ENCODE measurements at regions not wholly inside any gene's neighbourhood (a gene's known extent, or its start where the extent isn't known, plus 50 kb on each side); places are given as distances from the start of the nearest gene placed in this dataset.
"Not testable (repeated sequence)": the region's sequence is repeated elsewhere in the genome, so short reads cannot be mapped to it uniquely, and the experiment has no call there.

DNA sequence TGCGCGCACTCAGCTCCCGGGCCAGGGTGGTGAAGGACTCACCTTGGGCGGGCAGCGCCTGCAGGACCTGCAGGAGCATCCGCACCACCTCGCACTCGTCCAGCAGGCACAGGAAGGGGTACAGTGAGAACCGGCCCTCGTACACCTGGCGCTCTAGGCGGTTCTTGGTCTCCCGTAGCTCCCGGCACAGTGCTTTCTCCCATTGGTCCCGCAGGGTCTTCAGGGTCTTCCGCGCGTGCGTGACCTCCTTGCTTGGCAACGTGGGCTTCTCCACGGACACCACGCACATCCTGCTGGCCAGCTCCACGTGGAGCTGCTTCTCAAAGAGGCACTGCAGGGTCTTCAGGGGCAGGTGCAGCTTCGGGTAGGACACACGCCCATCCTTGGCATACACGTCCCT, 74.1 kb upstream of the MED13 start:
- Mint-ChIP-seq H3K4me3 (ENCODE audit: unreplicated experiment) (no peak overlapping the region), H3K27ac (ENCODE audit: unreplicated experiment) (no peak overlapping the region), H3K9me3 (ENCODE audit: unreplicated experiment) (peaks cover 15% of the 10 kb centered on the region), H3K36me3 (ENCODE audit: unreplicated experiment) (peaks cover 11% of the 10 kb centered on the region), H3K27me3 (ENCODE audit: unreplicated experiment) (peaks cover 8% of the 10 kb centered on the region), H3K4me1 (ENCODE audit: low read depth, unreplicated experiment) (no peaks in the 10 kb centered on the region)
- DNase-seq, result no peak
- TF ChIP-seq, protein P1, sequence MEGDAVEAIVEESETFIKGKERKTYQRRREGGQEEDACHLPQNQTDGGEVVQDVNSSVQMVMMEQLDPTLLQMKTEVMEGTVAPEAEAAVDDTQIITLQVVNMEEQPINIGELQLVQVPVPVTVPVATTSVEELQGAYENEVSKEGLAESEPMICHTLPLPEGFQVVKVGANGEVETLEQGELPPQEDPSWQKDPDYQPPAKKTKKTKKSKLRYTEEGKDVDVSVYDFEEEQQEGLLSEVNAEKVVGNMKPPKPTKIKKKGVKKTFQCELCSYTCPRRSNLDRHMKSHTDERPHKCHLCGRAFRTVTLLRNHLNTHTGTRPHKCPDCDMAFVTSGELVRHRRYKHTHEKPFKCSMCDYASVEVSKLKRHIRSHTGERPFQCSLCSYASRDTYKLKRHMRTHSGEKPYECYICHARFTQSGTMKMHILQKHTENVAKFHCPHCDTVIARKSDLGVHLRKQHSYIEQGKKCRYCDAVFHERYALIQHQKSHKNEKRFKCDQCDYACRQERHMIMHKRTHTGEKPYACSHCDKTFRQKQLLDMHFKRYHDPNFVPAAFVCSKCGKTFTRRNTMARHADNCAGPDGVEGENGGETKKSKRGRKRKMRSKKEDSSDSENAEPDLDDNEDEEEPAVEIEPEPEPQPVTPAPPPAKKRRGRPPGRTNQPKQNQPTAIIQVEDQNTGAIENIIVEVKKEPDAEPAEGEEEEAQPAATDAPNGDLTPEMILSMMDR (IDR thresholded peaks at IDR 0.05; ENCODE audit: partially characterized antibody, unreplicated experiment), result no peak

- not testable (repeated sequence) for H3K4me3 Mint-ChIP-seq (ENCODE audit: unreplicated experiment); H3K27ac Mint-ChIP-seq (ENCODE audit: unreplicated experiment); DNase-seq; H3K4me1 Mint-ChIP-seq (ENCODE audit: low read depth, unreplicated experiment); H3K27me3 Mint-ChIP-seq (ENCODE audit: unreplicated experiment)
- Mint-ChIP-seq H3K36me3 (ENCODE audit: unreplicated experiment) (peaks cover 11% of the 10 kb centered on the region), H3K9me3 (ENCODE audit: unreplicated experiment) (peaks cover 15% of the 10 kb centered on the region)
Observed at GRCh38 chr17:62138676-62139121, 73.6 kb upstream of the MED13 start.

DNA sequence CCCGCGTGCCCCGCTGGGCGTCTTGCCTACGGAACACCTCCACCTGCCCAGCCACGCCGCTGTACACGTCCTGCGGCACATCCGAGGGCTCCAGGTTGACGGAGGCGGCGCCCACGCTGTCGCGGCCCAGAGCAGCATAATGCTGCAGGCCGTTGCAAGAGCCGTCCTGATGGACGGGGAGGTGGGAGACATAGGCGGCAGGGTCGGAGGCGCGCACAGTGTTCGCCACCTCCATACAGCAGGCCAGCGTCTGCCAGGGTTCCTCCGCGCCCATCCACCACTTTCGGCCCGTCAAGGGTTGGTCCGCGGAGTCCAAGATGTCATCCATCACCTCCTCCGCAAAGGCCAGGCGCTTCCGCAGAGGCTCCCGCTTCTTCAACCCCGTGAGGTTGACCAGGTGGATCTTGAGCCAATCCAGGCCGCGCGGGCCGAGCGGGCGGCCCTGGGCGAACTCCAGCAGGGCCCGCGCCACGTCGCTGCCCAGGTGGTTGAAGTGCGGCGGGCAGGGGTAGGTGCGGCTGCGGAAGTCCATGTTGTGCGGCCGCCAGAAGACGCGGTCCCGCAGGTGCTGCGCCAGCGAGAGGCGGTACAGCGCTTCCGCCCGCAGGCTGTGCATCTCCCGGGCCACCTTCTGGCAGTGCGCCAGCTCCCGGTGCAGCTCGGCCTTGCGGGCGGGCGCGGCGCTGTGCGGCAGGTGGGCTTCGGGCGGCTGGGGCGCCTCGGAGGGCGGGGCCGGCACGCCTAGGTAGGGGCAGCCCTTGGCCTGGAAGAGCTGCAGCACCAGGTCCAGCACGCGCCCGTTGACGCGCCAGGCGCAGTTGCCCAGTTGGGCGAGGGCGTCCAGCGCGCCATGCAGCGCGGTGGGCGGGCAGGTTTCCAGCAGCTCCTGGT, 72.9 kb upstream of the MED13 start:
- not testable (repeated sequence) for H3K4me1 Mint-ChIP-seq (ENCODE audit: low read depth, unreplicated experiment); H3K27ac Mint-ChIP-seq (ENCODE audit: unreplicated experiment); DNase-seq

GRCh38 chr17:62137013-62137733, 72.1 kb upstream of the MED13 start:
- not testable (repeated sequence) for H3K4me3 Mint-ChIP-seq (ENCODE audit: unreplicated experiment); H3K27ac Mint-ChIP-seq (ENCODE audit: unreplicated experiment); H3K4me1 Mint-ChIP-seq (ENCODE audit: low read depth, unreplicated experiment); H3K27me3 Mint-ChIP-seq (ENCODE audit: unreplicated experiment); DNase-seq
- Mint-ChIP-seq H3K9me3 (ENCODE audit: unreplicated experiment) (peaks cover 15% of the 10 kb centered on the region), H3K36me3 (ENCODE audit: unreplicated experiment) (peaks cover 11% of the 10 kb centered on the region)

More for the DNA sequence above, 72.9 kb upstream of the MED13 start:
- not testable (repeated sequence) for H3K27me3 Mint-ChIP-seq (ENCODE audit: unreplicated experiment); H3K4me3 Mint-ChIP-seq (ENCODE audit: unreplicated experiment)
- H3K36me3 Mint-ChIP-seq (ENCODE audit: unreplicated experiment), result peaks cover 11% of the 10 kb centered on the region
- H3K9me3 Mint-ChIP-seq (ENCODE audit: unreplicated experiment), result peaks cover 15% of the 10 kb centered on the region

DNA sequence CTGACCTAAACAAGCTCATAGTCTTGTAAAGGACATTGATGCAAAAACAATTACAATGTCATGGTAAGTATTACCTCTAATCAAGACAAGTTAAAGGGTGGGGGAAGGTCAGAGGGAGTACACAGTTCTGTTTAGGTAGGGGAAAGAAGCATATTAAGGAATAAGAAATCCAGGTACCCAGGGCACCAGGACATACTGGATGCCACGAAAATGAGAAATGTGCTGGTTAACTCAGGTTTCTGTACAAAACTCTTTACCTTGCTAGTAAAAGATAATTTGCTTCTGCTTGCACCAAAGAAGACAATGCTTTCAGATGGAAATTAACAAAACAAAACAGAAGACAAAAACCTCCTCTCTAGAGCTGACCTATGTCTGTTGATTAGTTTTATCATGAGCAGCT, 70.7 kb upstream of the MED13 start:
- Mint-ChIP-seq H3K4me1 (ENCODE audit: low read depth, unreplicated experiment) (no peaks in the 10 kb centered on the region), H3K9me3 (ENCODE audit: unreplicated experiment) (peaks cover 10% of the 10 kb centered on the region), H3K36me3 (ENCODE audit: unreplicated experiment) (peaks cover 4% of the 10 kb centered on the region), H3K27me3 (ENCODE audit: unreplicated experiment) (peaks cover 2% of the 10 kb centered on the region), H3K4me3 (ENCODE audit: unreplicated experiment) (no peak overlapping the region), H3K27ac (ENCODE audit: unreplicated experiment) (no peak overlapping the region)
- TF ChIP-seq, protein P1 (IDR thresholded peaks at IDR 0.05; ENCODE audit: partially characterized antibody, unreplicated experiment), result no peak
- DNase-seq, result no peak

DNA sequence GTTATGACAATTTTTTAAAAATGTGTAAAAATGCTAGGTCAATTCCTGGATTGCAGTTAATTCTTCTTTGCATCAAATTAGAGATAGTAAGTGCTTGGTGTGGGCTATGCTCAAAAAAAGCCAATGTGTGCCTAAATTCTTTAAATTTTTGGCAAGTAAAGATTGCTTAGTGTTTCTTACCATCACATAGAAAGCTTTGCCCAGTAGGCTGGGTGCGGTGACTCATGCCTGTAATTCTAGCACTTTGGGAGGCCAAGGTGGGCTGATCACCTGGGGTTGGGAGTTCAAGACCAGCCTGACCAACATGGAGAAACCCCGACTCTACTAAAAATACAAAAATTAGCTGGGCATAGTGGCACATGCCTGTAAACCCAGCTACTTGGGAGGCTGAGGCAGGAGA, 70.0 kb upstream of the MED13 start:
- H3K4me1 Mint-ChIP-seq (ENCODE audit: low read depth, unreplicated experiment); H3K27me3 Mint-ChIP-seq (ENCODE audit: unreplicated experiment); H3K4me3 Mint-ChIP-seq (ENCODE audit: unreplicated experiment); H3K36me3 Mint-ChIP-seq (ENCODE audit: unreplicated experiment); DNase-seq; H3K27ac Mint-ChIP-seq (ENCODE audit: unreplicated experiment); H3K9me3 Mint-ChIP-seq (ENCODE audit: unreplicated experiment): not testable (repeated sequence)

GRCh38 chr17:62134397-62134796, 69.3 kb upstream of the MED13 start:
- TF ChIP-seq, protein P1 (IDR thresholded peaks at IDR 0.05; ENCODE audit: partially characterized antibody, unreplicated experiment), result no peak
- Mint-ChIP-seq H3K36me3 (ENCODE audit: unreplicated experiment) (no peaks in the 10 kb centered on the region), H3K4me3 (ENCODE audit: unreplicated experiment) (no peak overlapping the region), H3K4me1 (ENCODE audit: low read depth, unreplicated experiment) (no peaks in the 10 kb centered on the region), H3K27me3 (ENCODE audit: unreplicated experiment) (no peaks in the 10 kb centered on the region), H3K27ac (ENCODE audit: unreplicated experiment) (no peak overlapping the region), H3K9me3 (ENCODE audit: unreplicated experiment) (peaks cover 8% of the 10 kb centered on the region)
- DNase-seq, result no peak

DNA sequence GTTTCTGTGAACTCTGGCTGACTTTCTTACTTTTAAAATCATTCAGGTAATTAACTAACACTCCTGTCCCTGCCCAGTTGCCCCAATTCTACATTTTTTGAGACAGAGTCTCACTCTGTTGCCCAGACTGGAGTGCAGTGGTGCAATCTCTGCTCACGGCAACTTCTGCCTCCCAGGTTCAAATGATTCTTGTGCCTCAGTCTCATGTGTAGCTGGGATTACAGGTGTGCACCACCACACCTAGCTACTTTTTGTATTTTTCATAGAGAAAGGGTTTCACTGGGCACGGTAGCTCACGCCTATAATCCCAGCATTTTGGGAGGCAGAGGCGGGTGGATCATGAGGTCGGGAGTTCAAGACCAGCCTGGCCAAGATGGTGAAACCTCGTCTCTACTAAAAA, 66.2 kb upstream of the MED13 start:
- not testable (repeated sequence) for DNase-seq; H3K9me3 Mint-ChIP-seq (ENCODE audit: unreplicated experiment); H3K36me3 Mint-ChIP-seq (ENCODE audit: unreplicated experiment); H3K27me3 Mint-ChIP-seq (ENCODE audit: unreplicated experiment); H3K4me1 Mint-ChIP-seq (ENCODE audit: low read depth, unreplicated experiment); H3K27ac Mint-ChIP-seq (ENCODE audit: unreplicated experiment); H3K4me3 Mint-ChIP-seq (ENCODE audit: unreplicated experiment)
